K562 (cell line): ENCODE measurements at regions not wholly inside any gene's neighbourhood (a gene's known extent, or its start where the extent isn't known, plus 50 kb on each side); places are given as distances from the start of the nearest gene placed in this dataset.

Source experiments
- TF ChIP-seq, protein P1 (sequence below), 2 experiments: fragments of 450-650 bp; formaldehyde crosslinking in 1 of 2; IDR thresholded peaks; 2 replicates each; pipeline versions ENCODE4 v1.4.0 to v1.6.1; 2014 to 2020; ENCODE audit warnings: mild to moderate bottlenecking in 2 of 2, borderline replicate concordance in 1 of 2, low read depth in 1 of 2

DNA sequence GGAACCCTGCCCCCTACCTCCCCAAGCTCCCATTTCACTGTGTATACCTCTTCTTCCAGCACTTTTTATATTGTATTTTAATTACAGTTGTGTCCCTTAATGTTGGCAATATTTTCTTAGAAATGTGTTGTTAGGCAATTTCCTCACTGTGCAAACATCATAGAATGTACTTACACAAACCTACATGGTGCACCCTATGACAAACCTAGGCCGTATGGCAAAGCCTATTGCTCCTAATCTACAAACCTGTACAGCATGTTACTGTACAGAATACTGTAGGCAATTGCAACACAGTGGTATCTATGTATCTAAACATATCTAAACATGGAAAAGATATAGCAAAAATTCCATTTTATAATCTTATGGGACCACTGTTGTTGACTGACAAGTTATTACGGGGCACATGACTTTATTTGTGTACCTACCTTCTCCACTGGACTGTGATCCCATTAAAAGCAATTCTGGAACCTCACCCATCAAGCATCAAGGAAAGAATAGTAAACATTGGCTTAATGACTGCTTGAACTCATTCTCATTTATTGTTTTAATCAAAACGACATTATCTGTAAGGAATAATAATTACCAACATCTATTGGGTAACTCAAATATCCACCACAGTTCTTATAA, 1641.5 kb upstream of the ZEB2 start (continued):
- TF ChIP-seq, protein P1, sequence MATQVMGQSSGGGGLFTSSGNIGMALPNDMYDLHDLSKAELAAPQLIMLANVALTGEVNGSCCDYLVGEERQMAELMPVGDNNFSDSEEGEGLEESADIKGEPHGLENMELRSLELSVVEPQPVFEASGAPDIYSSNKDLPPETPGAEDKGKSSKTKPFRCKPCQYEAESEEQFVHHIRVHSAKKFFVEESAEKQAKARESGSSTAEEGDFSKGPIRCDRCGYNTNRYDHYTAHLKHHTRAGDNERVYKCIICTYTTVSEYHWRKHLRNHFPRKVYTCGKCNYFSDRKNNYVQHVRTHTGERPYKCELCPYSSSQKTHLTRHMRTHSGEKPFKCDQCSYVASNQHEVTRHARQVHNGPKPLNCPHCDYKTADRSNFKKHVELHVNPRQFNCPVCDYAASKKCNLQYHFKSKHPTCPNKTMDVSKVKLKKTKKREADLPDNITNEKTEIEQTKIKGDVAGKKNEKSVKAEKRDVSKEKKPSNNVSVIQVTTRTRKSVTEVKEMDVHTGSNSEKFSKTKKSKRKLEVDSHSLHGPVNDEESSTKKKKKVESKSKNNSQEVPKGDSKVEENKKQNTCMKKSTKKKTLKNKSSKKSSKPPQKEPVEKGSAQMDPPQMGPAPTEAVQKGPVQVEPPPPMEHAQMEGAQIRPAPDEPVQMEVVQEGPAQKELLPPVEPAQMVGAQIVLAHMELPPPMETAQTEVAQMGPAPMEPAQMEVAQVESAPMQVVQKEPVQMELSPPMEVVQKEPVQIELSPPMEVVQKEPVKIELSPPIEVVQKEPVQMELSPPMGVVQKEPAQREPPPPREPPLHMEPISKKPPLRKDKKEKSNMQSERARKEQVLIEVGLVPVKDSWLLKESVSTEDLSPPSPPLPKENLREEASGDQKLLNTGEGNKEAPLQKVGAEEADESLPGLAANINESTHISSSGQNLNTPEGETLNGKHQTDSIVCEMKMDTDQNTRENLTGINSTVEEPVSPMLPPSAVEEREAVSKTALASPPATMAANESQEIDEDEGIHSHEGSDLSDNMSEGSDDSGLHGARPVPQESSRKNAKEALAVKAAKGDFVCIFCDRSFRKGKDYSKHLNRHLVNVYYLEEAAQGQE (IDR thresholded peaks at IDR 0.05; ENCODE audit: borderline replicate concordance): no peak
- TF ChIP-seq, protein P1 (CRISPR knock-in tag; IDR thresholded peaks at IDR 0.05; ENCODE audit: low read depth): no peak
